ENCODE measurements at regions not wholly inside any gene's neighbourhood (a gene's known extent, or its start where the extent isn't known, plus 50 kb on each side); places are given as distances from the start of the nearest gene placed in this dataset.

DNA sequence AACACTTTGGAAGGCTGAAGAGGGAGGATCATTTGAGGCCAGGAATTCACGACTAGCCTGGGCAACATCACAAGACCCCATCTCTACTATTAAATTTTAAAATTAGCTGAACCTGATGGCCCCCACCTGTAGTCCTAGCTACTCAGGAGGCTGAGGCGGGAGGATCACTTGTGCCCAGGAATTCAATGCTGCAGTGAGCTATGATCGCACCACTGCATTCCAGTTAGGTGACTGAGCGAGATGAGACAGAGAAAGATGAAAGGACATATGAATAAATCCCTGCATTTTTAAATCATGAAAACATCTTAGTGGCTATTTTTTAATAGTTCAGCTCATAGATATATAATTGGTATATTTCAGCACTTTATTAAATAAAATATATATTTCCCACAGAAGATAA lies 93.8 kb downstream of the GPR63 start:
- Mint-ChIP-seq H3K27ac (no peak overlapping the region), H3K4me3 (no peak overlapping the region), H3K36me3 (ENCODE audit: low read depth) (no peaks in the 10 kb centered on the region), H3K27me3 (ENCODE audit: low read depth) (peaks cover 7% of the 10 kb centered on the region), H3K9me3 (no peaks in the 10 kb centered on the region), H3K4me1 (ENCODE audit: low read depth) (no peaks in the 10 kb centered on the region)
- CTCF ChIA-PET = interaction anchor here (1.0 kb wide), 1 partner anchor 15 kb away, joined by 3 read pairs; no protein-coding TSS in a partner anchor
- intact Hi-C loops (cut with micrococcal nuclease) = no loop called here
- DNase-seq = no peak

- DNase-seq = no peak
- H3K27me3 Mint-ChIP-seq (ENCODE audit: low read depth) = peaks cover 9% of the 10 kb centered on the region
- intact Hi-C loops (cut with micrococcal nuclease) = no loop called here
- H3K36me3 Mint-ChIP-seq (ENCODE audit: low read depth) = no peaks in the 10 kb centered on the region
- no peak overlapping the region for H3K4me3 Mint-ChIP-seq
- no peaks in the 10 kb centered on the region for H3K9me3 Mint-ChIP-seq
- CTCF ChIA-PET = interaction anchor here (0.6 kb wide), 2 partner anchors 22 to 94 kb away, joined by 5 to 6 read pairs; no protein-coding TSS in a partner anchor
- H3K27ac Mint-ChIP-seq = no peak overlapping the region
- H3K4me1 Mint-ChIP-seq (ENCODE audit: low read depth) = no peaks in the 10 kb centered on the region
Measured at GRCh38 chr6:96742702-96743101, 94.6 kb downstream of the GPR63 start.

- CTCF ChIA-PET = interaction anchor here (1.0 kb wide), 1 partner anchor 13 kb away, joined by 3 read pairs; no protein-coding TSS in a partner anchor
- no peak overlapping the region for H3K27ac Mint-ChIP-seq
- H3K36me3 Mint-ChIP-seq (ENCODE audit: low read depth) = no peaks in the 10 kb centered on the region
- no peaks in the 10 kb centered on the region for H3K4me1 Mint-ChIP-seq (ENCODE audit: low read depth)
- intact Hi-C loops (cut with micrococcal nuclease) = no loop called here
- no peak overlapping the region for H3K4me3 Mint-ChIP-seq
- no peaks in the 10 kb centered on the region for H3K9me3 Mint-ChIP-seq
- H3K27me3 Mint-ChIP-seq (ENCODE audit: low read depth) = peaks cover 3% of the 10 kb centered on the region
- DNase-seq = no peak
Measured at GRCh38 chr6:96735332-96735731, 101.9 kb downstream of the GPR63 start.

DNA sequence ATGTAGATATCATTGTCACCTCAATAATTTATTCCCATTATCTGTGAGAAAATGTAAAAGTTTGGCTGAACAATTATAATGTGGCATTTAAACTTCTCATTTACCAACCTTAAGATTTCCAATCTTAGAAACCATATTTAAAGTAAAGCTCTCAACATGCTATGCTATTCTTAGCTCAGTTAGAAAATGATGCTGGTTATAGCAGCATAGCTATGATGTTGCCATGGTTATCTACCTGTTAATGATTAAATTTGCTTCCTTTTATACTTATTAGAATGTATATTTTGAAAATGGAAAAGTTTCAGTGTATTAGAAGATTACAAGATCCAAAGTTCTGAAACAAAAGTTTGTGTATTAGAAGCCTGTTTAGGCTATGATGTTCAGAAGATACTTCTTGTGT lies 110.1 kb downstream of the GPR63 start:
- H3K4me1 Mint-ChIP-seq (ENCODE audit: low read depth) = no peaks in the 10 kb centered on the region
- no peak overlapping the region for H3K27ac Mint-ChIP-seq
- H3K9me3 Mint-ChIP-seq = no peaks in the 10 kb centered on the region
- H3K4me3 Mint-ChIP-seq = no peak overlapping the region
- intact Hi-C loops (cut with micrococcal nuclease) = no loop called here
- H3K27me3 Mint-ChIP-seq (ENCODE audit: low read depth) = no peaks in the 10 kb centered on the region
- CTCF ChIA-PET = no interaction called here
- no peaks in the 10 kb centered on the region for H3K36me3 Mint-ChIP-seq (ENCODE audit: low read depth)
- no peak for DNase-seq

DNA sequence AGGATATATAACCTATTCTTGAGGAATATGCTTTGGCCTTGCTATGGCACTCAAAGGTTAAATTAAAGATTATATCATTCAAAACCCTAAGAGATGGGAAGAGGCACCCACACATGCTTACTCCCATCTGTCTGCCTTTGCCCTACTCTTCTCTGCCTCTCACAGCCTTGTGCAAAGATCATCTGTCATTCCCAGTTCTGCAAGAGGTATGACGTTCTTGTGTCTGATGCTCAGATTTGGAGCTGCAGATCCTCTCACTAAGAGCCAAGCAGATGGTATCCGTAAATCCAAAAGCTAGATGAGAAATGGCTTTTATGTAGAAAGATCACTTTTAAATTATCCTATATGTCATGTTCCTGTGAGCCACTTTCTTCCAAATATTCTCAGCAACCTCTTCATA lies 112.0 kb downstream of the GPR63 start:
- H3K9me3 Mint-ChIP-seq = no peaks in the 10 kb centered on the region
- no peak overlapping the region for H3K4me3 Mint-ChIP-seq
- H3K4me1 Mint-ChIP-seq (ENCODE audit: low read depth) = no peaks in the 10 kb centered on the region
- no peak for DNase-seq
- H3K27ac Mint-ChIP-seq = no peak overlapping the region
- peaks cover 5% of the 10 kb centered on the region for H3K27me3 Mint-ChIP-seq (ENCODE audit: low read depth)
- CTCF ChIA-PET = no interaction called here
- no peaks in the 10 kb centered on the region for H3K36me3 Mint-ChIP-seq (ENCODE audit: low read depth)
- intact Hi-C loops (cut with micrococcal nuclease) = no loop called here

- H3K36me3 Mint-ChIP-seq (ENCODE audit: low read depth) = no peaks in the 10 kb centered on the region
- CTCF ChIA-PET = no interaction called here
- no peak for DNase-seq
- no peak overlapping the region for H3K4me3 Mint-ChIP-seq
- intact Hi-C loops (cut with micrococcal nuclease) = no loop called here
- no peak overlapping the region for H3K27ac Mint-ChIP-seq
- no peaks in the 10 kb centered on the region for H3K4me1 Mint-ChIP-seq (ENCODE audit: low read depth)
- peaks cover 5% of the 10 kb centered on the region for H3K27me3 Mint-ChIP-seq (ENCODE audit: low read depth)
- H3K9me3 Mint-ChIP-seq = no peaks in the 10 kb centered on the region
Measured at GRCh38 chr6:96724641-96725040, 112.6 kb downstream of the GPR63 start.

DNA sequence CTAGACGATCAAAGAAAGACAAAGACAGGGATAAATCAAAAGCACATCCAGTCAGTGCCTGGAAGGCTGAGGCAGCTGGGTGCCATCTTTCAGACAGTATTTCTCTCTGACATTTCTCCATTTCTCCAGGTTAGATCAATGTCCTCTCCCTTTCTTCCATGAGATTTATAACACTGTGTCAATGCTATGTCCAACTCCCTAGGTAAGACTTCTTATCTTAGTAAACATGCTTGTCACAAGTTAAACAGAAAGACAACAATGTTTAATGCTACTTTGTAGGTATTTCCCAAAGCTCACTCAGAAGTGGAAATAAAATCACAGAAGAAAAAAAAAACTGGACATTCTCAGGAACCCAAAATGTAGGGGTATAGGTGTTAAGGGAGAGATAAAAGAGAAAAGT lies 113.9 kb downstream of the GPR63 start:
- H3K4me1 Mint-ChIP-seq (ENCODE audit: low read depth) = no peaks in the 10 kb centered on the region
- no peaks in the 10 kb centered on the region for H3K9me3 Mint-ChIP-seq
- intact Hi-C loops (cut with micrococcal nuclease) = no loop called here
- DNase-seq = no peak
- CTCF ChIA-PET = interaction anchor here (1.0 kb wide), 1 partner anchor 162 kb away, joined by 4 read pairs; no protein-coding TSS in a partner anchor
- H3K36me3 Mint-ChIP-seq (ENCODE audit: low read depth) = no peaks in the 10 kb centered on the region
- no peak overlapping the region for H3K4me3 Mint-ChIP-seq
- peaks cover 8% of the 10 kb centered on the region for H3K27me3 Mint-ChIP-seq (ENCODE audit: low read depth)
- H3K27ac Mint-ChIP-seq = no peak overlapping the region

- CTCF ChIA-PET = interaction anchor here (0.6 kb wide), 2 partner anchors 21 to 436 kb away, joined by 4 to 6 read pairs; no protein-coding TSS in a partner anchor
- Mint-ChIP-seq H3K36me3 (ENCODE audit: low read depth) (no peaks in the 10 kb centered on the region), H3K4me3 (no peak overlapping the region), H3K9me3 (no peaks in the 10 kb centered on the region), H3K27ac (no peak overlapping the region), H3K4me1 (ENCODE audit: low read depth) (no peaks in the 10 kb centered on the region), H3K27me3 (ENCODE audit: low read depth) (peaks cover 12% of the 10 kb centered on the region)
- no peak for DNase-seq
- intact Hi-C loops (cut with micrococcal nuclease) = no loop called here
Measured at GRCh38 chr6:96721227-96721626, 116.0 kb downstream of the GPR63 start.

GRCh38 chr6:96716221-96716620 lies 121.1 kb downstream of the GPR63 start:
- no peaks in the 10 kb centered on the region for H3K9me3 Mint-ChIP-seq
- intact Hi-C loops (cut with micrococcal nuclease) = no loop called here
- H3K4me3 Mint-ChIP-seq = no peak overlapping the region
- CTCF ChIA-PET = no interaction called here
- no peaks in the 10 kb centered on the region for H3K4me1 Mint-ChIP-seq (ENCODE audit: low read depth)
- H3K36me3 Mint-ChIP-seq (ENCODE audit: low read depth) = no peaks in the 10 kb centered on the region
- DNase-seq = no peak
- H3K27ac Mint-ChIP-seq = no peak overlapping the region
- H3K27me3 Mint-ChIP-seq (ENCODE audit: low read depth) = peaks cover 9% of the 10 kb centered on the region

- Mint-ChIP-seq H3K9me3 (no peaks in the 10 kb centered on the region), H3K4me1 (ENCODE audit: low read depth) (no peaks in the 10 kb centered on the region), H3K4me3 (no peak overlapping the region), H3K27me3 (ENCODE audit: low read depth) (peaks cover 6% of the 10 kb centered on the region), H3K36me3 (ENCODE audit: low read depth) (no peaks in the 10 kb centered on the region), H3K27ac (no peak overlapping the region)
- DNase-seq = no peak
- CTCF ChIA-PET = no interaction called here
- intact Hi-C loops (cut with micrococcal nuclease) = no loop called here
Measured at GRCh38 chr6:96715608-96716007, 121.7 kb downstream of the GPR63 start.

- H3K36me3 Mint-ChIP-seq (ENCODE audit: low read depth) = no peaks in the 10 kb centered on the region
- H3K9me3 Mint-ChIP-seq = no peaks in the 10 kb centered on the region
- H3K4me3 Mint-ChIP-seq = no peak overlapping the region
- H3K27me3 Mint-ChIP-seq (ENCODE audit: low read depth) = peaks cover 5% of the 10 kb centered on the region
- no peak overlapping the region for H3K27ac Mint-ChIP-seq
- intact Hi-C loops (cut with micrococcal nuclease) = loop anchor here (10.0 kb wide), 1 partner anchor 350 kb away; no protein-coding TSS in a partner anchor
- no peak for DNase-seq
- CTCF ChIA-PET = no interaction called here
- H3K4me1 Mint-ChIP-seq (ENCODE audit: low read depth) = no peaks in the 10 kb centered on the region
Measured at GRCh38 chr6:96704713-96705112, 132.6 kb downstream of the GPR63 start.

GRCh38 chr6:96702626-96703025 lies 134.7 kb downstream of the GPR63 start:
- no peak for DNase-seq
- H3K27ac Mint-ChIP-seq = no peak overlapping the region
- CTCF ChIA-PET = interaction anchor here (0.5 kb wide), 1 partner anchor 74 kb away, joined by 3 read pairs; no protein-coding TSS in a partner anchor
- H3K9me3 Mint-ChIP-seq = no peaks in the 10 kb centered on the region
- H3K36me3 Mint-ChIP-seq (ENCODE audit: low read depth) = no peaks in the 10 kb centered on the region
- intact Hi-C loops (cut with micrococcal nuclease) = loop anchor here (10.0 kb wide), 1 partner anchor 352 kb away; no protein-coding TSS in a partner anchor
- H3K4me3 Mint-ChIP-seq = no peak overlapping the region
- peaks cover 7% of the 10 kb centered on the region for H3K27me3 Mint-ChIP-seq (ENCODE audit: low read depth)
- H3K4me1 Mint-ChIP-seq (ENCODE audit: low read depth) = no peaks in the 10 kb centered on the region

- Mint-ChIP-seq H3K27ac (no peak overlapping the region), H3K36me3 (ENCODE audit: low read depth) (no peaks in the 10 kb centered on the region), H3K27me3 (ENCODE audit: low read depth) (peaks cover 7% of the 10 kb centered on the region), H3K4me1 (ENCODE audit: low read depth) (no peaks in the 10 kb centered on the region), H3K4me3 (no peak overlapping the region), H3K9me3 (no peaks in the 10 kb centered on the region)
- DNase-seq = no peak
- CTCF ChIA-PET = no interaction called here
- intact Hi-C loops (cut with micrococcal nuclease) = loop anchor here (10.0 kb wide), 1 partner anchor 354 kb away; no protein-coding TSS in a partner anchor
Measured at GRCh38 chr6:96700915-96701314, 136.4 kb downstream of the GPR63 start.
